ENCODE measurements at regions not wholly inside any gene's neighbourhood (a gene's known extent, or its start where the extent isn't known, plus 50 kb on each side); places are given as distances from the start of the nearest gene placed in this dataset.

GRCh38 chr4:110770353-110770752 is 147.5 kb upstream of the PITX2 start:
- no peak overlapping the region for H3K4me3 ChIP-seq (ENCODE audit: low read depth, low read length)
- H3K27ac ChIP-seq (ENCODE audit: low read depth, low read length): no peak overlapping the region
- H3K9me3 ChIP-seq (ENCODE audit: control insufficient read depth, insufficient read depth, low read length): no peaks in the 10 kb centered on the region
- no peaks in the 10 kb centered on the region for H3K27me3 ChIP-seq (ENCODE audit: control insufficient read depth, insufficient read depth, low read length)
- no peaks in the 10 kb centered on the region for H3K4me1 ChIP-seq (ENCODE audit: control insufficient read depth, insufficient read depth, low read length)
- H3K9ac ChIP-seq (ENCODE audit: low read depth, low read length): no peak overlapping the region
- H3K36me3 ChIP-seq (ENCODE audit: control insufficient read depth, insufficient read depth, low read length): no peaks in the 10 kb centered on the region

GRCh38 chr4:110778521-110778920 is 155.6 kb upstream of the PITX2 start:
- Histone ChIP-seq H3K4me3 (ENCODE audit: low read depth, low read length) (no peak overlapping the region), H3K27ac (ENCODE audit: low read depth, low read length) (no peak overlapping the region), H3K4me1 (ENCODE audit: control insufficient read depth, insufficient read depth, low read length) (no peaks in the 10 kb centered on the region)

GRCh38 chr4:110780538-110780937 is 157.7 kb upstream of the PITX2 start:
- no peaks in the 10 kb centered on the region for H3K27me3 ChIP-seq (ENCODE audit: control insufficient read depth, insufficient read depth, low read length)
- H3K9ac ChIP-seq (ENCODE audit: low read depth, low read length): no peak overlapping the region
- no peaks in the 10 kb centered on the region for H3K9me3 ChIP-seq (ENCODE audit: control insufficient read depth, insufficient read depth, low read length)
- H3K4me1 ChIP-seq (ENCODE audit: control insufficient read depth, insufficient read depth, low read length): no peaks in the 10 kb centered on the region
- H3K27ac ChIP-seq (ENCODE audit: low read depth, low read length): no peak overlapping the region
- H3K4me3 ChIP-seq (ENCODE audit: low read depth, low read length): no peak overlapping the region
- H3K36me3 ChIP-seq (ENCODE audit: control insufficient read depth, insufficient read depth, low read length): no peaks in the 10 kb centered on the region

More at GRCh38 chr4:110778521-110778920, 155.6 kb upstream of the PITX2 start:
- no peaks in the 10 kb centered on the region for H3K27me3 ChIP-seq (ENCODE audit: control insufficient read depth, insufficient read depth, low read length)
- no peaks in the 10 kb centered on the region for H3K36me3 ChIP-seq (ENCODE audit: control insufficient read depth, insufficient read depth, low read length)
- no peaks in the 10 kb centered on the region for H3K9me3 ChIP-seq (ENCODE audit: control insufficient read depth, insufficient read depth, low read length)
- H3K9ac ChIP-seq (ENCODE audit: low read depth, low read length): no peak overlapping the region

GRCh38 chr4:110781944-110782343 is 159.1 kb upstream of the PITX2 start:
- Histone ChIP-seq H3K9ac (ENCODE audit: low read depth, low read length) (no peak overlapping the region), H3K36me3 (ENCODE audit: control insufficient read depth, insufficient read depth, low read length) (no peaks in the 10 kb centered on the region), H3K4me1 (ENCODE audit: control insufficient read depth, insufficient read depth, low read length) (no peaks in the 10 kb centered on the region), H3K27ac (ENCODE audit: low read depth, low read length) (no peak overlapping the region), H3K4me3 (ENCODE audit: low read depth, low read length) (no peak overlapping the region), H3K27me3 (ENCODE audit: control insufficient read depth, insufficient read depth, low read length) (no peaks in the 10 kb centered on the region), H3K9me3 (ENCODE audit: control insufficient read depth, insufficient read depth, low read length) (no peaks in the 10 kb centered on the region)

GRCh38 chr4:110787109-110787508 is 164.2 kb upstream of the PITX2 start:
- Histone ChIP-seq H3K27me3 (ENCODE audit: control insufficient read depth, insufficient read depth, low read length) (no peaks in the 10 kb centered on the region), H3K4me3 (ENCODE audit: low read depth, low read length) (no peak overlapping the region), H3K4me1 (ENCODE audit: control insufficient read depth, insufficient read depth, low read length) (0 out of 2 replicates have a peak, but pooled peaks cover under 1% of the 10 kb centered on the region), H3K9ac (ENCODE audit: low read depth, low read length) (no peak overlapping the region), H3K9me3 (ENCODE audit: control insufficient read depth, insufficient read depth, low read length) (no peaks in the 10 kb centered on the region), H3K27ac (ENCODE audit: low read depth, low read length) (no peak overlapping the region), H3K36me3 (ENCODE audit: control insufficient read depth, insufficient read depth, low read length) (no peaks in the 10 kb centered on the region)

- H3K36me3 ChIP-seq (ENCODE audit: control insufficient read depth, insufficient read depth, low read length): no peaks in the 10 kb centered on the region
- H3K9ac ChIP-seq (ENCODE audit: low read depth, low read length): no peak overlapping the region
- no peaks in the 10 kb centered on the region for H3K27me3 ChIP-seq (ENCODE audit: control insufficient read depth, insufficient read depth, low read length)
- H3K4me3 ChIP-seq (ENCODE audit: low read depth, low read length): no peak overlapping the region
- H3K9me3 ChIP-seq (ENCODE audit: control insufficient read depth, insufficient read depth, low read length): no peaks in the 10 kb centered on the region
- peaks cover 4% of the 10 kb centered on the region for H3K4me1 ChIP-seq (ENCODE audit: control insufficient read depth, insufficient read depth, low read length)
- no peak overlapping the region for H3K27ac ChIP-seq (ENCODE audit: low read depth, low read length)
Observed at GRCh38 chr4:110787707-110788106, 164.8 kb upstream of the PITX2 start.

- H3K27me3 ChIP-seq (ENCODE audit: control insufficient read depth, insufficient read depth, low read length): no peaks in the 10 kb centered on the region
- no peaks in the 10 kb centered on the region for H3K36me3 ChIP-seq (ENCODE audit: control insufficient read depth, insufficient read depth, low read length)
- peaks cover 6% of the 10 kb centered on the region for H3K4me1 ChIP-seq (ENCODE audit: control insufficient read depth, insufficient read depth, low read length)
- H3K9ac ChIP-seq (ENCODE audit: low read depth, low read length): no peak overlapping the region
- H3K27ac ChIP-seq (ENCODE audit: low read depth, low read length): no peak overlapping the region
- H3K9me3 ChIP-seq (ENCODE audit: control insufficient read depth, insufficient read depth, low read length): no peaks in the 10 kb centered on the region
- H3K4me3 ChIP-seq (ENCODE audit: low read depth, low read length): no peak overlapping the region
Observed at GRCh38 chr4:110788302-110788701, 165.4 kb upstream of the PITX2 start.

- peaks cover 26% of the 10 kb centered on the region for H3K4me1 ChIP-seq (ENCODE audit: control insufficient read depth, insufficient read depth, low read length)
- H3K4me3 ChIP-seq (ENCODE audit: low read depth, low read length): no peak overlapping the region
- no peaks in the 10 kb centered on the region for H3K27me3 ChIP-seq (ENCODE audit: control insufficient read depth, insufficient read depth, low read length)
- H3K9ac ChIP-seq (ENCODE audit: low read depth, low read length): no peak overlapping the region
- no peak overlapping the region for H3K27ac ChIP-seq (ENCODE audit: low read depth, low read length)
- no peaks in the 10 kb centered on the region for H3K36me3 ChIP-seq (ENCODE audit: control insufficient read depth, insufficient read depth, low read length)
- H3K9me3 ChIP-seq (ENCODE audit: control insufficient read depth, insufficient read depth, low read length): no peaks in the 10 kb centered on the region
Observed at GRCh38 chr4:110792036-110792435, 169.2 kb upstream of the PITX2 start.

GRCh38 chr4:110793381-110793801 is 170.5 kb upstream of the PITX2 start:
- Histone ChIP-seq H3K36me3 (ENCODE audit: control insufficient read depth, insufficient read depth, low read length) (no peaks in the 10 kb centered on the region), H3K4me3 (ENCODE audit: low read depth, low read length) (no peak overlapping the region), H3K9ac (ENCODE audit: low read depth, low read length) (no peak overlapping the region), H3K27me3 (ENCODE audit: control insufficient read depth, insufficient read depth, low read length) (no peaks in the 10 kb centered on the region), H3K9me3 (ENCODE audit: control insufficient read depth, insufficient read depth, low read length) (no peaks in the 10 kb centered on the region), H3K27ac (ENCODE audit: low read depth, low read length) (peak overlapping the region; percentile 56), H3K4me1 (ENCODE audit: control insufficient read depth, insufficient read depth, low read length) (peaks cover 26% of the 10 kb centered on the region)

GRCh38 chr4:110793890-110794554 is 171.1 kb upstream of the PITX2 start:
- H3K36me3 ChIP-seq (ENCODE audit: control insufficient read depth, insufficient read depth, low read length): no peaks in the 10 kb centered on the region
- no peaks in the 10 kb centered on the region for H3K27me3 ChIP-seq (ENCODE audit: control insufficient read depth, insufficient read depth, low read length)
- no peaks in the 10 kb centered on the region for H3K9me3 ChIP-seq (ENCODE audit: control insufficient read depth, insufficient read depth, low read length)
- H3K27ac ChIP-seq (ENCODE audit: low read depth, low read length): peak overlapping the region; percentile 56
- H3K4me3 ChIP-seq (ENCODE audit: low read depth, low read length): no peak overlapping the region
- H3K4me1 ChIP-seq (ENCODE audit: control insufficient read depth, insufficient read depth, low read length): peaks cover 29% of the 10 kb centered on the region
- no peak overlapping the region for H3K9ac ChIP-seq (ENCODE audit: low read depth, low read length)

- H3K4me1 ChIP-seq (ENCODE audit: control insufficient read depth, insufficient read depth, low read length): peaks cover 31% of the 10 kb centered on the region
- no peak overlapping the region for H3K9ac ChIP-seq (ENCODE audit: low read depth, low read length)
- H3K27me3 ChIP-seq (ENCODE audit: control insufficient read depth, insufficient read depth, low read length): no peaks in the 10 kb centered on the region
- H3K36me3 ChIP-seq (ENCODE audit: control insufficient read depth, insufficient read depth, low read length): no peaks in the 10 kb centered on the region
- no peaks in the 10 kb centered on the region for H3K9me3 ChIP-seq (ENCODE audit: control insufficient read depth, insufficient read depth, low read length)
- no peak overlapping the region for H3K27ac ChIP-seq (ENCODE audit: low read depth, low read length)
- no peak overlapping the region for H3K4me3 ChIP-seq (ENCODE audit: low read depth, low read length)
Observed at GRCh38 chr4:110795971-110796370, 173.1 kb upstream of the PITX2 start.

Data from HUES48 (cell line).